GM23338 (cell line): ENCODE measurements at regions not wholly inside any gene's neighbourhood (a gene's known extent, or its start where the extent isn't known, plus 50 kb on each side); places are given as distances from the start of the nearest gene placed in this dataset.

Source experiments
- ATAC-seq: fragments of 200-7000 bp; cut with Tn5 transposase; 3 replicates; pipeline ENCODE4 v1.9.1; 2020
- DNase-seq: peaks from one replicate; pipeline ENCODE4 v3.0.0-alpha.2; 2015; ENCODE audit warnings: low spot score
- H2AFZ ChIP-seq: fragments of 200-600 bp; sonication (generic); 2 replicates; pipeline ENCODE4 v1.8.0; 2016; ENCODE audit warnings: antibody characterized with exemption, mild to moderate bottlenecking, moderate library complexity
- H3F3A ChIP-seq: fragments of 200-600 bp; sonication (generic); replicated peaks from 2 replicates; pipeline ENCODE4 v1.8.0; 2017; ENCODE audit warnings: antibody characterized with exemption, mixed run types, low read depth
- H3K27ac ChIP-seq: fragments of 200-600 bp; sonication (generic); 2 replicates; pipeline ENCODE4 v1.6.1; 2016; ENCODE audit warnings: low read depth
- H3K27me3 ChIP-seq: fragments of 200-600 bp; sonication (generic); 2 replicates; pipeline ENCODE4 v1.8.0; 2016; ENCODE audit warnings: mild to moderate bottlenecking, mixed run types, moderate library complexity; ENCODE audit not compliant: insufficient read depth
- H3K36me3 ChIP-seq: fragments of 200-600 bp; sonication (generic); 2 replicates; pipeline ENCODE4 v1.8.0; 2016; ENCODE audit warnings: mild to moderate bottlenecking; ENCODE audit not compliant: insufficient read depth
- H3K4me1 ChIP-seq: fragments of 200-600 bp; sonication (generic); 2 replicates; pipeline ENCODE4 v1.8.0; 2016; ENCODE audit warnings: mild to moderate bottlenecking, moderate library complexity; ENCODE audit not compliant: insufficient read depth
- H3K4me2 ChIP-seq: fragments of 200-600 bp; sonication (generic); 2 replicates; pipeline ENCODE4 v1.7.1; 2017; ENCODE audit warnings: mixed run types
- H3K4me3 ChIP-seq: fragments of 200-600 bp; sonication (generic); 2 replicates; pipeline ENCODE4 v1.6.1; 2016; ENCODE audit warnings: mixed run types
- H3K79me2 ChIP-seq: fragments of 200-600 bp; sonication (generic); replicated peaks from 2 replicates; pipeline ENCODE4 v1.8.0; 2017; ENCODE audit warnings: mild to moderate bottlenecking; ENCODE audit not compliant: insufficient read depth
- H3K9me2 ChIP-seq: fragments of 200-600 bp; sonication (generic); 2 replicates; pipeline ENCODE4 v1.8.0; 2017; ENCODE audit not compliant: insufficient read depth
- H4K20me1 ChIP-seq: fragments of 200-600 bp; sonication (generic); replicated peaks from 2 replicates; pipeline ENCODE4 v1.8.0; 2017; ENCODE audit warnings: mild to moderate bottlenecking; ENCODE audit not compliant: insufficient read depth
- H3K27ac Mint-ChIP-seq: 2 replicates; pipeline ENCODE4 v1.8.0; 2020; ENCODE audit warnings: inconsistent platforms, mild to moderate bottlenecking, moderate library complexity, mixed read lengths
- H3K27me3 Mint-ChIP-seq: 3 replicates; pipeline ENCODE4 v1.8.0; 2022; ENCODE audit warnings: low read depth, mild to moderate bottlenecking, moderate library complexity, mixed read lengths, inconsistent platforms; ENCODE audit not compliant: insufficient read depth, poor library complexity
- H3K36me3 Mint-ChIP-seq: 3 replicates; pipeline ENCODE4 v1.8.0; 2021; ENCODE audit warnings: low read depth, mild to moderate bottlenecking, inconsistent platforms, moderate library complexity, mixed read lengths
- H3K4me1 Mint-ChIP-seq: 3 replicates; pipeline ENCODE4 v1.8.0; 2020; ENCODE audit warnings: mild to moderate bottlenecking, inconsistent platforms, mixed read lengths
- H3K4me3 Mint-ChIP-seq: 3 replicates; pipeline ENCODE4 v1.8.0; 2021; ENCODE audit warnings: moderate library complexity, mild to moderate bottlenecking, inconsistent platforms, mixed read lengths
- H3K9me3 Mint-ChIP-seq: 3 replicates; pipeline ENCODE4 v1.8.0; 2020; ENCODE audit warnings: moderate library complexity, mild to moderate bottlenecking, inconsistent platforms, mixed read lengths
- JUNB ChIP-seq: IDR thresholded peaks from one replicate; pipeline ENCODE4 v1.6.1; 2016; ENCODE audit warnings: antibody characterized with exemption; ENCODE audit not compliant: unreplicated experiment
- POLR2AphosphoS5 ChIP-seq: IDR thresholded peaks from 2 replicates; pipeline ENCODE4 v1.6.1; 2016; ENCODE audit warnings: antibody characterized with exemption, low read depth
- ZNF114 ChIP-seq: fragments of 250-450 bp; sonication (Bioruptor Pico); IDR thresholded peaks from 2 replicates; pipeline ENCODE4 v1.5.0; 2020; ENCODE audit warnings: mild to moderate bottlenecking, moderate library complexity
- TF ChIP-seq, protein P1 (sequence below): fragments of 250-450 bp; sonication (Bioruptor Pico); IDR thresholded peaks from 2 replicates; pipeline ENCODE4 v1.5.0; 2020; ENCODE audit warnings: mild to moderate bottlenecking, moderate library complexity
- TF ChIP-seq, protein P2 (sequence below): IDR thresholded peaks from 2 replicates; pipeline ENCODE4 v1.6.1; 2016; ENCODE audit warnings: antibody characterized with exemption
- TF ChIP-seq, protein P3 (sequence below), 2 experiments: fragments of 200-600 bp in 1 of 2; sonication (generic) in 1 of 2; conservative IDR thresholded peaks; 2 replicates each; pipeline versions ENCODE4 v1.5.1 to v1.6.1; 2016 to 2017; ENCODE audit warnings: antibody characterized with exemption in 2 of 2, low read depth in 2 of 2, mild to moderate bottlenecking in 2 of 2, moderate library complexity in 1 of 2

DNA sequence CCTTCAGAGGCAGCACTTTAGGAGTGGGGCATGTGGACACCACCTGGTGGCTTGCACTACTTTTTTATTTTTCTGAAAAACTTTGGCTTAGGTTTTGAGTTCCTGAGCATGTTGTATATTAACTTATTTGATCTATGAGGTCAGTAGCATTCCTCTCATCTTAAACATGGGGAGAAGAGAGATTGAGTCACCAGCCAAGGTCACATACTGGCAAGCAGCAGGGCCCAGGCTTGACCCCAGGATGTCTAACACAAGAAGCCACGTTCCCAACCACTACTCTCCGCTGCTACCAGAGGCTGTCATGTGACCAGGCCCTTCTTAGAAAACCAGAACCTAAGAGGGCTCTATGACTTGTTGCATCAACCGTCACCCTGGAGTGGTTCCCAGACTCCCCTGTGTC lies 210.3 kb upstream of the GPR26 start (continued):
- TF ChIP-seq, protein P1, sequence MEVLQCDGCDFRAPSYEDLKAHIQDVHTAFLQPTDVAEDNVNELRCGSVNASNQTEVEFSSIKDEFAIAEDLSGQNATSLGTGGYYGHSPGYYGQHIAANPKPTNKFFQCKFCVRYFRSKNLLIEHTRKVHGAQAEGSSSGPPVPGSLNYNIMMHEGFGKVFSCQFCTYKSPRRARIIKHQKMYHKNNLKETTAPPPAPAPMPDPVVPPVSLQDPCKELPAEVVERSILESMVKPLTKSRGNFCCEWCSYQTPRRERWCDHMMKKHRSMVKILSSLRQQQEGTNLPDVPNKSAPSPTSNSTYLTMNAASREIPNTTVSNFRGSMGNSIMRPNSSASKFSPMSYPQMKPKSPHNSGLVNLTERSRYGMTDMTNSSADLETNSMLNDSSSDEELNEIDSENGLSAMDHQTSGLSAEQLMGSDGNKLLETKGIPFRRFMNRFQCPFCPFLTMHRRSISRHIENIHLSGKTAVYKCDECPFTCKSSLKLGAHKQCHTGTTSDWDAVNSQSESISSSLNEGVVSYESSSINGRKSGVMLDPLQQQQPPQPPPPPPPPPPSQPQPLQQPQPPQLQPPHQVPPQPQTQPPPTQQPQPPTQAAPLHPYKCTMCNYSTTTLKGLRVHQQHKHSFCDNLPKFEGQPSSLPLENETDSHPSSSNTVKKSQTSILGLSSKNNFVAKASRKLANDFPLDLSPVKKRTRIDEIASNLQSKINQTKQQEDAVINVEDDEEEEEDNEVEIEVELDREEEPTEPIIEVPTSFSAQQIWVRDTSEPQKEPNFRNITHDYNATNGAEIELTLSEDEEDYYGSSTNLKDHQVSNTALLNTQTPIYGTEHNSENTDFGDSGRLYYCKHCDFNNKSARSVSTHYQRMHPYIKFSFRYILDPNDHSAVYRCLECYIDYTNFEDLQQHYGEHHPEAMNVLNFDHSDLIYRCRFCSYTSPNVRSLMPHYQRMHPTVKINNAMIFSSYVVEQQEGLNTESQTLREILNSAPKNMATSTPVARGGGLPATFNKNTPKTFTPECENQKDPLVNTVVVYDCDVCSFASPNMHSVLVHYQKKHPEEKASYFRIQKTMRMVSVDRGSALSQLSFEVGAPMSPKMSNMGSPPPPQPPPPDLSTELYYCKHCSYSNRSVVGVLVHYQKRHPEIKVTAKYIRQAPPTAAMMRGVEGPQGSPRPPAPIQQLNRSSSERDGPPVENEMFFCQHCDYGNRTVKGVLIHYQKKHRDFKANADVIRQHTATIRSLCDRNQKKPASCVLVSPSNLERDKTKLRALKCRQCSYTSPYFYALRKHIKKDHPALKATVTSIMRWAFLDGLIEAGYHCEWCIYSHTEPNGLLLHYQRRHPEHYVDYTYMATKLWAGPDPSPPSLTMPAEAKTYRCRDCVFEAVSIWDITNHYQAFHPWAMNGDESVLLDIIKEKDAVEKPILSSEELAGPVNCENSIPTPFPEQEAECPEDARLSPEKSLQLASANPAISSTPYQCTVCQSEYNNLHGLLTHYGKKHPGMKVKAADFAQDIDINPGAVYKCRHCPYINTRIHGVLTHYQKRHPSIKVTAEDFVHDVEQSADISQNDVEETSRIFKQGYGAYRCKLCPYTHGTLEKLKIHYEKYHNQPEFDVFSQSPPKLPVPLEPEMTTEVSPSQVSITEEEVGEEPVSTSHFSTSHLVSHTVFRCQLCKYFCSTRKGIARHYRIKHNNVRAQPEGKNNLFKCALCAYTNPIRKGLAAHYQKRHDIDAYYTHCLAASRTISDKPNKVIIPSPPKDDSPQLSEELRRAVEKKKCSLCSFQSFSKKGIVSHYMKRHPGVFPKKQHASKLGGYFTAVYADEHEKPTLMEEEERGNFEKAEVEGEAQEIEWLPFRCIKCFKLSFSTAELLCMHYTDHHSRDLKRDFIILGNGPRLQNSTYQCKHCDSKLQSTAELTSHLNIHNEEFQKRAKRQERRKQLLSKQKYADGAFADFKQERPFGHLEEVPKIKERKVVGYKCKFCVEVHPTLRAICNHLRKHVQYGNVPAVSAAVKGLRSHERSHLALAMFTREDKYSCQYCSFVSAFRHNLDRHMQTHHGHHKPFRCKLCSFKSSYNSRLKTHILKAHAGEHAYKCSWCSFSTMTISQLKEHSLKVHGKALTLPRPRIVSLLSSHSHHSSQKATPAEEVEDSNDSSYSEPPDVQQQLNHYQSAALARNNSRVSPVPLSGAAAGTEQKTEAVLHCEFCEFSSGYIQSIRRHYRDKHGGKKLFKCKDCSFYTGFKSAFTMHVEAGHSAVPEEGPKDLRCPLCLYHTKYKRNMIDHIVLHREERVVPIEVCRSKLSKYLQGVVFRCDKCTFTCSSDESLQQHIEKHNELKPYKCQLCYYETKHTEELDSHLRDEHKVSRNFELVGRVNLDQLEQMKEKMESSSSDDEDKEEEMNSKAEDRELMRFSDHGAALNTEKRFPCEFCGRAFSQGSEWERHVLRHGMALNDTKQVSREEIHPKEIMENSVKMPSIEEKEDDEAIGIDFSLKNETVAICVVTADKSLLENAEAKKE (CRISPR knock-in tag), result no peak
- TF ChIP-seq, protein P2, sequence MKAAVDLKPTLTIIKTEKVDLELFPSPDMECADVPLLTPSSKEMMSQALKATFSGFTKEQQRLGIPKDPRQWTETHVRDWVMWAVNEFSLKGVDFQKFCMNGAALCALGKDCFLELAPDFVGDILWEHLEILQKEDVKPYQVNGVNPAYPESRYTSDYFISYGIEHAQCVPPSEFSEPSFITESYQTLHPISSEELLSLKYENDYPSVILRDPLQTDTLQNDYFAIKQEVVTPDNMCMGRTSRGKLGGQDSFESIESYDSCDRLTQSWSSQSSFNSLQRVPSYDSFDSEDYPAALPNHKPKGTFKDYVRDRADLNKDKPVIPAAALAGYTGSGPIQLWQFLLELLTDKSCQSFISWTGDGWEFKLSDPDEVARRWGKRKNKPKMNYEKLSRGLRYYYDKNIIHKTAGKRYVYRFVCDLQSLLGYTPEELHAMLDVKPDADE, result no peak
- no peak for TF ChIP-seq POLR2AphosphoS5
- TF ChIP-seq, protein P3, sequence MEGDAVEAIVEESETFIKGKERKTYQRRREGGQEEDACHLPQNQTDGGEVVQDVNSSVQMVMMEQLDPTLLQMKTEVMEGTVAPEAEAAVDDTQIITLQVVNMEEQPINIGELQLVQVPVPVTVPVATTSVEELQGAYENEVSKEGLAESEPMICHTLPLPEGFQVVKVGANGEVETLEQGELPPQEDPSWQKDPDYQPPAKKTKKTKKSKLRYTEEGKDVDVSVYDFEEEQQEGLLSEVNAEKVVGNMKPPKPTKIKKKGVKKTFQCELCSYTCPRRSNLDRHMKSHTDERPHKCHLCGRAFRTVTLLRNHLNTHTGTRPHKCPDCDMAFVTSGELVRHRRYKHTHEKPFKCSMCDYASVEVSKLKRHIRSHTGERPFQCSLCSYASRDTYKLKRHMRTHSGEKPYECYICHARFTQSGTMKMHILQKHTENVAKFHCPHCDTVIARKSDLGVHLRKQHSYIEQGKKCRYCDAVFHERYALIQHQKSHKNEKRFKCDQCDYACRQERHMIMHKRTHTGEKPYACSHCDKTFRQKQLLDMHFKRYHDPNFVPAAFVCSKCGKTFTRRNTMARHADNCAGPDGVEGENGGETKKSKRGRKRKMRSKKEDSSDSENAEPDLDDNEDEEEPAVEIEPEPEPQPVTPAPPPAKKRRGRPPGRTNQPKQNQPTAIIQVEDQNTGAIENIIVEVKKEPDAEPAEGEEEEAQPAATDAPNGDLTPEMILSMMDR (conservative IDR thresholded peaks at IDR 0.05; ENCODE audit: low read depth in 2 of 2), result no peak

DNA sequence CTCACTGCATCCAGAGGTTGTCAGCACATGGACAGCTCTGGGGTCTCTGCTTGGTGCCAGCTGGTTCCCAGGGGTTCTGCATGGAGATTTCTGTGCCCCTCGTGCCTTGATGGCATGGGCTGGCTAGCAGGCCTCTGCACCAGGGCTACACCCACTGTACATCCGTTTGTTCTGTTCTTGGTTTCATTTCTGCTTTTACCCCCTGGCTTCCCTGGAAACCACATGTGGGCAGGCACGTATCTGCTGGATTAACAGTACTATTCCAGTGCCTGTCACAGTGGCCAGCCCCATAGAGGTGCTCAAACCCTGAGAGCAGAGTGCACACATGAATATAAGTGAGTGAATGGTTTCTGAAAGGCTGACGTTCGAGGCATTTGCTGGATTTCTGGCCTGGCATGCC lies 207.2 kb upstream of the GPR26 start:
- no peaks in the 10 kb centered on the region for H4K20me1 ChIP-seq
- H3K27ac ChIP-seq, result peak overlapping the region; percentile 41; the same call in 1 of the 2 replicates
- peak overlapping the region; percentile 85 for H3K27ac Mint-ChIP-seq
- H3K27me3 ChIP-seq, result peaks cover 5% of the 10 kb centered on the region; the same call in 1 of the 2 replicates
- H3K4me1 ChIP-seq, result peaks cover 42% of the 10 kb centered on the region
- H3K9me3 Mint-ChIP-seq, result no peaks in the 10 kb centered on the region
- no peak for DNase-seq
- H3K36me3 ChIP-seq, result no peaks in the 10 kb centered on the region
- H3K4me2 ChIP-seq, result peak overlapping the region; percentile 35
- H3K4me3 ChIP-seq, result no peak overlapping the region
- peaks cover 43% of the 10 kb centered on the region for H3K4me1 Mint-ChIP-seq
- 0 out of 2 replicates have a peak overlapping the region, but pooled peaks have one; percentile 38 for H2AFZ ChIP-seq
- TF ChIP-seq ZNF114 (CRISPR knock-in tag) (no peak), JUNB (no peak)
- 0 out of 2 replicates have a peak, but pooled peaks cover 6% of the 10 kb centered on the region for H3K9me2 ChIP-seq
- peak; percentile 25 for ATAC-seq
- H3F3A ChIP-seq, result peaks cover 15% of the 10 kb centered on the region; the same call in 1 of the 2 replicates
- no peak overlapping the region for H3K4me3 Mint-ChIP-seq
- H3K79me2 ChIP-seq, result no peaks in the 10 kb centered on the region
- H3K27me3 Mint-ChIP-seq, result peaks cover 12% of the 10 kb centered on the region
- H3K36me3 Mint-ChIP-seq, result no peaks in the 10 kb centered on the region
